Astrocyte (in vitro differentiated cells and primary cell): ENCODE measurements at regions not wholly inside any gene's neighbourhood (a gene's known extent, or its start where the extent isn't known, plus 50 kb on each side); places are given as distances from the start of the nearest gene placed in this dataset.

ENCODE experiments used
- DNase-seq: peaks from one replicate; pipeline ENCODE4 v3.0.0-alpha.2; 2010; ENCODE audit warnings: low read depth
- FAIRE-seq: peaks from 2 replicates; lab custom pipeline; 2011; peaks lifted over from hg19 to GRCh38; lab: Jason Lieb, UNC
- H2AFZ ChIP-seq: 2 replicates; pipeline ENCODE4 v1.6.0; 2012; ENCODE audit warnings: low read depth, low read length, inconsistent platforms
- H3K27ac ChIP-seq: 2 replicates; pipeline ENCODE4 v1.5.1; 2011; ENCODE audit warnings: low read depth, low read length, inconsistent platforms
- H3K27me3 ChIP-seq: 2 replicates; pipeline ENCODE4 v1.6.0; 2011; ENCODE audit warnings: low read length, inconsistent platforms; ENCODE audit not compliant: insufficient read depth
- H3K36me3 ChIP-seq: 2 replicates; pipeline ENCODE4 v1.5.1; 2011; ENCODE audit warnings: low read length, inconsistent platforms; ENCODE audit not compliant: insufficient read depth
- H3K4me1 ChIP-seq: 2 replicates; pipeline ENCODE4 v1.5.1; 2011; ENCODE audit warnings: low read length, inconsistent platforms; ENCODE audit not compliant: insufficient read depth
- H3K4me2 ChIP-seq: 2 replicates; pipeline ENCODE4 v1.6.0; 2012; ENCODE audit warnings: low read length, inconsistent platforms
- H3K4me3 ChIP-seq: 2 replicates; pipeline ENCODE4 v1.5.1; 2011; ENCODE audit warnings: low read depth, mild to moderate bottlenecking, low read length, inconsistent platforms; ENCODE audit not compliant: insufficient read depth
- H3K79me2 ChIP-seq: 2 replicates; pipeline ENCODE4 v1.6.0; 2012; ENCODE audit warnings: mild to moderate bottlenecking, low read length, inconsistent platforms; ENCODE audit not compliant: insufficient read depth
- H3K9ac ChIP-seq: 2 replicates; pipeline ENCODE4 v1.6.0; 2012; ENCODE audit warnings: mild to moderate bottlenecking, low read length, inconsistent platforms
- H3K9me3 ChIP-seq: 2 replicates; pipeline ENCODE4 v1.5.1; 2012; ENCODE audit warnings: low read depth, mild to moderate bottlenecking, low read length, inconsistent platforms; ENCODE audit not compliant: insufficient read depth
- H4K20me1 ChIP-seq: 2 replicates; pipeline ENCODE4 v1.6.0; 2012; ENCODE audit warnings: low read length, inconsistent platforms; ENCODE audit not compliant: insufficient read depth
- H3K27ac Mint-ChIP-seq: one replicate; pipeline ENCODE4 v1.8.0; 2021; ENCODE audit warnings: mild to moderate bottlenecking, mixed read lengths; ENCODE audit not compliant: unreplicated experiment
- H3K27me3 Mint-ChIP-seq: one replicate; pipeline ENCODE4 v1.8.0; 2021; ENCODE audit warnings: low read depth, mixed read lengths; ENCODE audit not compliant: unreplicated experiment
- H3K36me3 Mint-ChIP-seq: one replicate; pipeline ENCODE4 v1.8.0; 2021; ENCODE audit warnings: low read depth, mixed read lengths; ENCODE audit not compliant: unreplicated experiment
- H3K4me1 Mint-ChIP-seq: one replicate; pipeline ENCODE4 v1.8.0; 2021; ENCODE audit warnings: low read depth, mixed read lengths; ENCODE audit not compliant: unreplicated experiment
- H3K4me3 Mint-ChIP-seq: one replicate; pipeline ENCODE4 v1.8.0; 2021; ENCODE audit warnings: mild to moderate bottlenecking, moderate library complexity, mixed read lengths; ENCODE audit not compliant: unreplicated experiment
- H3K9me3 Mint-ChIP-seq: one replicate; pipeline ENCODE4 v1.8.0; 2021; ENCODE audit warnings: mild to moderate bottlenecking, mixed read lengths; ENCODE audit not compliant: unreplicated experiment
- EZH2 ChIP-seq: IDR thresholded peaks from 2 replicates; pipeline ENCODE4 v1.6.1; 2012; ENCODE audit warnings: mild to moderate bottlenecking, low read length, inconsistent platforms; ENCODE audit not compliant: insufficient read depth
- TF ChIP-seq, protein P1 (sequence below): IDR thresholded peaks from 2 replicates; pipeline ENCODE4 v1.5.1; 2011; ENCODE audit warnings: low read depth, mild to moderate bottlenecking, inconsistent platforms, low read length, moderate library complexity; ENCODE audit not compliant: insufficient read depth

DNA sequence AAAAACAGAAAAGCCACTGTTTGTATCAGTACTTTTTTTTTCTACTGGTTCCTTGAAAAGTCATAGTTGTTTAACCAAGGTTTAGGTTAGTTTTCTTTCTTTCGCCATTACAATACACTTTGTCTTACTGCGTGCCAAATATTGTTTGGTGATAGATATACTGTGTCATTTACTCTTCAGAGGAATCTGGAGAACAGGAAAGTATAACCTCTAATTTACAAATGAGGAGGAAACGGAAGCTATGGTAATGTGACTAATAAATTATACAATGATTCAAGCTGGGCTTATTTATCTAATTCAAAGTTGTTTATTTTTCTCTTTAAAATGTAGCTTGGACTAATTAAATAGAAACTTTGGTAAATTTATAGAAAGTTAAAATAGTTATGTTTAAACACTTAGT lies 96.2 kb upstream of the ROBO2 start:
- no peak for DNase-seq
- peaks cover 17% of the 10 kb centered on the region for H3K4me1 Mint-ChIP-seq
- FAIRE-seq: no peak
- peak overlapping the region; percentile 80 for H3K27ac Mint-ChIP-seq
- no peaks in the 10 kb centered on the region for H3K27me3 Mint-ChIP-seq
- H3K9me3 Mint-ChIP-seq: peaks cover 3% of the 10 kb centered on the region
- H3K4me3 ChIP-seq: no peak overlapping the region
- H3K4me1 ChIP-seq: peaks cover 5% of the 10 kb centered on the region
- peak overlapping the region; percentile 38 for H3K27ac ChIP-seq
- H3K27me3 ChIP-seq: no peaks in the 10 kb centered on the region
- H3K36me3 Mint-ChIP-seq: no peaks in the 10 kb centered on the region
- peak overlapping the region; percentile 40 for H3K4me2 ChIP-seq
- TF ChIP-seq, protein P1, sequence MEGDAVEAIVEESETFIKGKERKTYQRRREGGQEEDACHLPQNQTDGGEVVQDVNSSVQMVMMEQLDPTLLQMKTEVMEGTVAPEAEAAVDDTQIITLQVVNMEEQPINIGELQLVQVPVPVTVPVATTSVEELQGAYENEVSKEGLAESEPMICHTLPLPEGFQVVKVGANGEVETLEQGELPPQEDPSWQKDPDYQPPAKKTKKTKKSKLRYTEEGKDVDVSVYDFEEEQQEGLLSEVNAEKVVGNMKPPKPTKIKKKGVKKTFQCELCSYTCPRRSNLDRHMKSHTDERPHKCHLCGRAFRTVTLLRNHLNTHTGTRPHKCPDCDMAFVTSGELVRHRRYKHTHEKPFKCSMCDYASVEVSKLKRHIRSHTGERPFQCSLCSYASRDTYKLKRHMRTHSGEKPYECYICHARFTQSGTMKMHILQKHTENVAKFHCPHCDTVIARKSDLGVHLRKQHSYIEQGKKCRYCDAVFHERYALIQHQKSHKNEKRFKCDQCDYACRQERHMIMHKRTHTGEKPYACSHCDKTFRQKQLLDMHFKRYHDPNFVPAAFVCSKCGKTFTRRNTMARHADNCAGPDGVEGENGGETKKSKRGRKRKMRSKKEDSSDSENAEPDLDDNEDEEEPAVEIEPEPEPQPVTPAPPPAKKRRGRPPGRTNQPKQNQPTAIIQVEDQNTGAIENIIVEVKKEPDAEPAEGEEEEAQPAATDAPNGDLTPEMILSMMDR: no peak
- no peak for TF ChIP-seq EZH2
- no peaks in the 10 kb centered on the region for H3K9me3 ChIP-seq
- no peak overlapping the region for H2AFZ ChIP-seq
- no peak overlapping the region for H3K4me3 Mint-ChIP-seq
- no peaks in the 10 kb centered on the region for H4K20me1 ChIP-seq
- no peaks in the 10 kb centered on the region for H3K79me2 ChIP-seq
- H3K9ac ChIP-seq: no peak overlapping the region
- no peaks in the 10 kb centered on the region for H3K36me3 ChIP-seq

DNA sequence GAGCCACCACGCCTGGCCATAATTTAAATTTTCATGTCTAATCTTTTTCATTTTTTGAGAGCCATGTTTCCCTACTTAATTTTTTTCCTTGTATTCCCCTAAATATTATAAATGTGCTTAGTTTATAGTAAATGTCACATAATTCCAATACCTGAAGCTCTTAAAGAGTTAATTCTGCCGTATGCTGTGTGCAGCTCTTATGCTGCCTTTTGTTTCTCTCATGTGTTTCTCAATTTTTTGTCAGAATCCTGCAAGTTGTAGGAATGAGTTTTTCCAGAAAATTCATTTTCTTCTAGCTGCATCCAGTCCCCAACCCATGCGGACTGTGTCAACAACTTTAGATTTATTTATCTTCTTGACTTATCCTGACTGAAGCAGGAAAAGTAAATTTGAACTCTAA lies 90.9 kb upstream of the ROBO2 start:
- no peak overlapping the region for H3K27ac Mint-ChIP-seq
- no peaks in the 10 kb centered on the region for H4K20me1 ChIP-seq
- no peaks in the 10 kb centered on the region for H3K36me3 Mint-ChIP-seq
- H2AFZ ChIP-seq: no peak overlapping the region
- H3K4me1 Mint-ChIP-seq: no peaks in the 10 kb centered on the region
- DNase-seq (no peak), FAIRE-seq (no peak)
- no peaks in the 10 kb centered on the region for H3K79me2 ChIP-seq
- H3K27ac ChIP-seq: no peak overlapping the region
- no peak overlapping the region for H3K4me3 ChIP-seq
- H3K27me3 Mint-ChIP-seq: no peaks in the 10 kb centered on the region
- H3K4me1 ChIP-seq: no peaks in the 10 kb centered on the region
- no peak for TF ChIP-seq EZH2
- TF ChIP-seq, protein P1: no peak
- H3K9me3 ChIP-seq: no peaks in the 10 kb centered on the region
- no peak overlapping the region for H3K4me3 Mint-ChIP-seq
- H3K4me2 ChIP-seq: no peak overlapping the region
- no peaks in the 10 kb centered on the region for H3K27me3 ChIP-seq
- H3K9me3 Mint-ChIP-seq: peaks cover 3% of the 10 kb centered on the region
- no peaks in the 10 kb centered on the region for H3K36me3 ChIP-seq
- H3K9ac ChIP-seq: no peak overlapping the region

DNA sequence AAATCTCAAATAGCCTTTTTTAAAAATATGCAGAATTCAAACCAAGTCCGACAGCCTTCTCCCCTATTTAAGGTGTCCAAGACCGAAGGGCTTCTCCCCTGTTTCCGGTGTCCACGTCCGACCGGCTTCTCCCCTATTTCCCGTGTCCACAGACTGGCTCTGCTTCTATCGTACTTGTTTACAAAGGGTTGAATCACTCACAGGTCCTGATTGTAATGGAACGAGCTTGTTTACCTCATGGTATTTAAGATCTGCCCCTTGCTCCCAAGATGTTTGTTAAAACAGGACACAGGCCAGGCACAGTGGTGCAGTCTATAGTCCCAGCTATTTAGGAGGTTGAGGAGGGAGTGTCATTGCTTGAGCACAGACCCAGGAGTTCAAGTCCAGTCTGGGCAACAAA lies 90.4 kb upstream of the ROBO2 start:
- no peaks in the 10 kb centered on the region for H3K36me3 Mint-ChIP-seq
- FAIRE-seq (no peak), DNase-seq (no peak)
- no peak overlapping the region for H3K4me3 ChIP-seq
- H3K4me2 ChIP-seq: no peak overlapping the region
- H4K20me1 ChIP-seq: no peaks in the 10 kb centered on the region
- H3K79me2 ChIP-seq: no peaks in the 10 kb centered on the region
- no peak overlapping the region for H3K4me3 Mint-ChIP-seq
- H3K9ac ChIP-seq: no peak overlapping the region
- H3K9me3 ChIP-seq: no peaks in the 10 kb centered on the region
- TF ChIP-seq, protein P1: no peak
- TF ChIP-seq EZH2: no peak
- H3K27ac ChIP-seq: no peak overlapping the region
- no peaks in the 10 kb centered on the region for H3K27me3 Mint-ChIP-seq
- no peaks in the 10 kb centered on the region for H3K36me3 ChIP-seq
- no peak overlapping the region for H2AFZ ChIP-seq
- no peaks in the 10 kb centered on the region for H3K27me3 ChIP-seq
- H3K4me1 ChIP-seq: no peaks in the 10 kb centered on the region
- H3K27ac Mint-ChIP-seq: no peak overlapping the region
- no peaks in the 10 kb centered on the region for H3K4me1 Mint-ChIP-seq
- peaks cover 3% of the 10 kb centered on the region for H3K9me3 Mint-ChIP-seq
